ENCODE measurements at regions not wholly inside any gene's neighbourhood (a gene's known extent, or its start where the extent isn't known, plus 50 kb on each side); places are given as distances from the start of the nearest gene placed in this dataset.
"Not testable (repeated sequence)": the region's sequence is repeated elsewhere in the genome, so short reads cannot be mapped to it uniquely, and the experiment has no call there.

DNA sequence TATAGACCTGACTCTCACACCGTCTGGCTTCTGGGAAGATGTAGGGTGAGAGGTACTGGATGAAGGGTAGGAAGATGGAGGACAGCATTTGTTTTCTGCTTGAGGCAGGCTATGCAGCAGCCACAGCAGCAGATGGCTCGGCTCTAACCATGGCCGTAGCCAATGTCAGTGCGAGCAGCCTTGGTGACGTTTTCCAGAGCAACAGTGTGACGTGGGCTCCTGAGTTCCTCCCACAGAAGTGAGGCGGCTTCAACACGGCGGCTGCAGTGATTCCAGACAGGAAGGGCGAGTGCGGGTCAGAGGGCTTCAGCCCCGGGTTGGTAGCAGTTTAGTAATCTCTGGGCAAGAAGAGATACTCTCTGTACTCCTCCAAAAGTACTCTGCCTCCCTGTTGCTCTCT lies 133.0 kb upstream of the MYT1L start:
- no peak for DNase-seq (ENCODE audit: low read depth)

DNA sequence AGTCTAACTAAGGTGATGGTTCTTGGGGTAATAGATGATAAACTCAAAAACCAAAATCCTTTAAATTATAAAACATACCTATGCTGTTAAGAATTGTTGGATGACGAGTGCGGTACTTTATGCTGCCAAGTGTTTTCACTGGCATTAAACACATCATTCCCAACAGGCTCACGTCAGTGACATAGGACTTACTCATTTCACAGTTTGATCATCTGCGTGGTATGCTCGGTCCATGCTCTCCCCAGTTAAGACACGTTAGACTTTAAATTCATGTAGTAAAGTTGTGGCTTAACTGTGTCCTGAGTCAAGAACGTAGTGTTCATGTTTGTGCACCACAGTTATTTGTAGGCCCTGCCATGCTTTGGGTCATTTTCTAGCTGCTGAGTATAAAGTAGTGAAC lies 125.6 kb upstream of the MYT1L start:
- no peak for DNase-seq (ENCODE audit: low read depth)

DNA sequence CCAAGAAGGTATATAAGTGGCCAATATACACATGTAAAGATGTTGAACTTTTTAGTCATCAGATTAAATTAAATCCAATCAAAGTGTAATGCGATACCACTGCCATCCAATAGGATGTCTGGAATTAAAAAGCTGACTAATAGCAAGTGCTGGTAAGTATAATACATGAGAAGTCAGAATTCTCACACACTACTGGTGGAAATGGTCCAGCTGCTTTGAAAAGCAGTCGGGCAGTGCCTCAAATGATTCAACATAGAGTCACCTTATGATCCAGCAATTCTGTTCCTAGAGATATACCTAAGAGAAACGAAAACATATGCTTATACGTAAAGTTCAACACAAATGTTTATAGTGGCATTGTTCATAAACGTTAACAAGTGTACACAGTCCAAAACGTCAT lies 124.1 kb upstream of the MYT1L start:
- DNase-seq (ENCODE audit: low read depth), result no peak

DNA sequence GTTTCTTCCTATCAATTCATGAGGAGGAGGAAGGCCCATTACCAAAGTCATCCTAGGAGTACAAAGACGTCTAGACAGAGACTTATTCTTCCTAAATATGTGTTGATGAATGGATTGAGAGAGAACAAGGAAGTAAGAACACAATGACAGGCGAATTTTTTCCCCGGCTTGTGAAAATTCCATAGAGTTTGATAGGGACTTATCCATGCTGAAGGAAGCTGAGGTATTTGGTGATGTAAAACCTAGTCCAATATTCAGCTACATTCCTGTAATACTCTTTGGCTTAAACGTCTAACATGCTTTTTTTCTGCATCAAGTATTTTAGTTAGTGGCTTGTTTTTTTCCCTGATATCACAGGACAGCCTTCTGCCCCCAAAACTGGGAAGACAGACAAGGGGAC lies 121.9 kb upstream of the MYT1L start:
- DNase-seq (ENCODE audit: low read depth), result no peak

DNA sequence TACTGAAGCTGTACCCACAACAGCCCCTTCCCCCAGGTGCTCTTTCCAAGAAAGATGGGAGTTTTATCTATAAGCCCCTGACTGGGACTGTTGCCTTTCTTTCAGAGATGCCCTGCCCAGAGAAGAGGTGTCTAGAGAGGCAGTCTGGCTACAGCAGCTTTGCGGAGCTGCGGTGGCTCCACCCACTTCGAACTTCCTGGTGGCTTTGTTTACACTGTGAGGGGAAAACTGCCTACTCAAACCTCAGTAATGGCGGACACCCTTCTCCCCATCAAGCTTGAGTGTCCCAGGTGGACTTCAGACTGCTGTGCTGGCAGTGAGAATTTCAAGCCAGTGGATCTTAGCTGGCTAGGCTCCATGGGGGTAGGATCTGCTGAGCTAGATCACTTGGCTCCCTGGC lies 120.2 kb upstream of the MYT1L start:
- DNase-seq (ENCODE audit: low read depth), result not testable (repeated sequence)

DNA sequence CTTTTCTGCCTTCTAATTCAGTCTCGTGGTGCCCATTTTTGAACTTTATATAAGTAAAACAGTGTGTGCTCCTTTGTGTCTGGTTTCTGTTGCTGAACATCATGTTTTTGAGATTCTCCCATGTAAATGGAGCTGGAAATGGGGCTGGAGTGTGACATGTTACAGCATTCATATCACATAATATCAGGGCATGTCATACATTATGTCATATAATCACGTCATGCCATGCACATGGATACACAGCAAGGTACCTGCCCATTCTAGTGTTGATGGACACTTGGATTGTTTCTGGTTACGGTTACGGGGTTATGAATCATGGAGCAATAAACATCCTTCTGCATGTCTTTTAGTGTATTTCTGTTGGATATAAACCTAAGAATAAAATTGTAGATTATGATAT lies 117.1 kb upstream of the MYT1L start:
- DNase-seq (ENCODE audit: low read depth), result no peak

DNA sequence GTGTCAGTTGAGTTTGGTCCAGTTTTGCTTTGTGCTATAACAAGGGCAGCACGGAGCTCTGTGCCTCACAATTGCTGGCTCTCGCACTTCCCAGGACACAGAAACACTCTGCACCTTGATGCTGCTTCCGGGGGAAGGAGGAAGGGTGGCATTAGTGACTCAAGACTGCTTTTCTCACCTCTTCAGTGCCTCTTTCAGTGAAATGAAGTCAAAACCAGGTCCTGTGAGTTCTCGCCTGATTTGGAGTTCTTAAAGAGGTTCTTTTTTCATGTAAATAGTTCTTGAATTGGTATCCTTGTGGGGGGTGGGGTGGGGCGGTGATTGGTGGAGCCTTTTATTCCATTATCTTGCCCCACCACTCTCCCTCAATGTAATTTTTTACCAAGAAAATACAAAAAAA lies 91.5 kb upstream of the MYT1L start:
- DNase-seq (ENCODE audit: low read depth), result no peak

DNA sequence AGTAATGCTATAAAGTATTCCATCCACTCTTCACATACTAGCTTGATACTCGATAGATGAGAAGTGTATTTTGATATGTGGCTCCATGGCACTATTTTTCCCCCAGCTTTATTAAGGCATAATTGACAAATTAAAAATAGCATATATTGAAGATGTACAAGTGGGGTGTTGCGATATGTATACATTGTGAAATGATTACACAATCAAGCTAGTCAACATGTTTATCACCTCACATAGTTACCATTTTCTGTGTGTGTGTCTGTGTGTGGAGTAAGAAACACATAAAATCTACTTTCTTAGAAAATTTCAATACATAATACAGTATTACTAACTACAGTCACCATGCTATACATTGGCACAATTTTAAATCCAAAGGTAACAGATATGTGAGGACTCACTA lies 82.5 kb upstream of the MYT1L start:
- DNase-seq (ENCODE audit: low read depth), result no peak

DNA sequence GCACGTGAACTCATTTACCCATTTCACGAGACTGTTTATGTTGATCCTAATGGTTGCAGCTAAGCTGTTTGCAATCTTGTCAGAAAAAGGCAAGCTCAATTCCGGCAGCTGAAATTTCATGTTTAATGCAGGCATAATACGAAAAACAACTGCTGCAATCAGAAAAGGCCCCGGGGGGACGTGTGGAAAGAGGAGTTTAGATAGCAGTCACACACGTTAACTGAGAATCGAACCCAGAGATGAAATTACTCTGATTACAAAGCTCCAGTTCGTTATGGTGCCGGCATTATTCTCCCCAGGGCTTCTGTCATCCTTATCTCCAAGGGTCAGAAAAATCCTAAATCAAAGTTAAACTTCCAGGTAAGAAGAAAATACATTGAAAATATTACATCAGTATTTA lies 79.9 kb upstream of the MYT1L start:
- DNase-seq (ENCODE audit: low read depth), result no peak

DNA sequence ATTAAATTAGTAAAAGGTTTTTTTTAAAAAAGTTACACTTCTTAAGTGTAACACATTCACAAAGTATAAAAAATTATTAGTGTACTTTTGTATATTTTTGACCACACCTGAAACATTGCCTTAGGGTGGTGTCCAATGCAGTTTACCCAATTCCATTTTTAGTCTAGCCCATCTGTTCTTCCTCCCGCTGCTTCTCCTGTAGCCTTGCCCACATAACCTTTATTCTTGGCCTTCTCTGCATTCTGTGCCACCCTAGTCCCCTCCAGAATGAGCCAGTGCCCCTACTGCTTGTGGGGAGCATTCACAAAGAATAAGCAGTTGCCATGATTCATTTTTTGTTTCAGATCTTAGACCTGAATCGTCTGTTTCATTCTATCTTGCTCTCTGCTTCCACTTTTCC lies 78.4 kb upstream of the MYT1L start:
- no peak for DNase-seq (ENCODE audit: low read depth)

DNA sequence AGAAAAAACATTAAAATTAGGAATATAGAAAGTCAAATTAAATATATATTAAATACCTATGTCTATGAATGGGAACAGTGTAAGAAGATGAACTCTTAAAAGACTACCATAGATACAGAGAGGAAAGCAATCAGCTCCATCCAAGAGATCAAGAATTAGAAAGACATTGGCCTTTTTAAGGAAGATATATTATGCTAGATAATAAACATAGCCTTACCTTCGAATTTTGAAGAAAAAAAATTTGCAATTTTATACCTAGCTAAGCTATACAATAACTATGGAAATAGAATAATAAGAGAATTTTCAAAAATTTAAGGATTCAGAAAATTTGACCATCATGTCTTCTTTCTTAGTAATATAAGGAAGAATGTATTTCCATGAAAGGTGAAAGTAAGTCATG lies 74.7 kb upstream of the MYT1L start:
- DNase-seq (ENCODE audit: low read depth), result no peak

DNA sequence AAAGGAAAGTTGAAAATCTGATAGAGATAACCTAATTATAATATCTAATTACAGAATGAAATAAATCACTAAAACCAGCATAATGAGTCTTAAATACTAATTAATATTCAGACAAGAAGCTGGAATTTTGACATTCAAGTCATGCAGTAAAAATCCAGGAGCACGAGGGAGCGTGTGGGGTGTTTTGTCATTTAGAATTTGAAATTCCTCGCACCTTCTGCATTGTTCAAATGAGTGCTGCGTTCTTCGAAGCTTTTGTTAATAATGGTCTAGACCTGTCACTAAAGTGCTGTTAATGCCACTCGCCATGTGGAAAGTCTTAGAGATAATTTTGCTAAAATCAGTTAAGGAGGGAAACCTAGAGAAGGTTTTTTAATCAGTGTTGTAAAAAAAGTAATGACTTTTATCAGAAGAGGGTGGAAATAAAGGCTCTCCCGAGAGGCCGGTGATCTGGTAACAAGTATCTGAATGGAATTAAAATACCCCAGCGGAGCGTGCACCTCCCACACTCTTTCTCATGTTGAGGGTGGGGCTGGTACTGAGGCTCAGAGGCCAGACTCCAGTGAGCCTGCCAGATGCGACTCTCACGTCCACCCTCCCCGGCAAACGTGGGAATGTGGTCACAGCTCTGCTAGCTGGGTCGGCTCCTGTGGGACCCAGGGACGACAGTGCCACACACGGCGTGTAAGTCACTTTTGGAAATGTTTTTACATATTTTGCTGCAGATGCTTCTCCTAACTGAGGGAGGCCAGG lies 69.4 kb upstream of the MYT1L start:
- no peak for DNase-seq (ENCODE audit: low read depth)

DNA sequence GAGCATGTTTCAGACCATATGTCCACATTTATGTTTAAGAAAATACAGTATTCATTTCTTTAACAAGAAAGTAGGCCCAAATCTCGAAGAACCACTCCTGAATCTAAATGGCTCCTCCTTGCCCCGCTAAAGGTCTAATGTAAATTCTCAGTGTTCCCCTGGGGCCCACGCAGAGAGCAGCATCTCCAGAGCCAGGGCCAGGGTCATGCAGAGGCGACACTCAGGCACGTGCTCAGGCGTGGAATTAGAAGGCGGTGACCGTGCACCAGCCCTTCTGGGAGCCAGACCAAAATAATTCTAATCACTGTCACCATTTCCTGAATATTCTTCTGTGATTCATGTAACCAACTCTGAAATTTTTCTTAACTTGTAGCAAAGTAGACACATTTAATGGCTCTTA lies 68.3 kb upstream of the MYT1L start:
- DNase-seq (ENCODE audit: low read depth), result no peak

DNA sequence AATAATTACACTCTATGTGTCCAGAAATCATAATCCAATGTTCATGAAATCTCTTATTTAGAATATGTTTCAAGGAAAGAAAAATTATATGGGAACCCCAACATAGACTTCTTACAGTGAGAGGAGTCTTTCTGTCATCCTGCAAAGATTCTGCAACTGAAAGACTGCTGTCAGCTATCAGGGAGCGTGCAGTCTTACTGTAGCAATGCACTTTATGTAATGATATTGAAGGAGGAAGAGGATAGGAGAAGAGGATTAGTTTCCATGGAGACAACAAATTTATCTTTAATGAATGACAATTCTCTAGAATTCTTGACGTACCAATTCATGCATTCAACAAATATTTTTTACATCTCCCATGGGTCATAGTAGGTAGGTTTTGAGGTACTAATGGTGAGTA lies 61.3 kb upstream of the MYT1L start:
- no peak for DNase-seq (ENCODE audit: low read depth)

DNA sequence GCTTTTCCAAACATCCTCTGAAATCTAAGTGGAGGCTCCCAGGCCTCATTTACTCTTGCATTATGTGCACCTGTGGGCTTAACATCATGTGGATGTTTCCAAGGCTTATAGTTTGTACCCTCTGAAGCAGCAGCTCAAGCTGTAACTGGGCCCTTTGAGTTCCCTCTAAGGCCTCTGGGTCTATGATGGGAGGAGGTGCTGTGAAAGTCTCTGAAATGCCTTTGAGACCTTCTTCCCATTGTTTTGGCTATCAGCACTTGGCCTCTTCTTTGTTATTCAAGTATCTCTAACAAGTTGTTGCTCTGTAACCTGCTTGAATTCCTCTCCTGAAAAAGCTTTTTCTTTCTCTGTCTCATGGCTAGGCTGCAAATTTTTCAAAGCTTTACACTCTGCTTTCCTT lies 58.1 kb upstream of the MYT1L start:
- DNase-seq (ENCODE audit: low read depth), result no peak
